ENCODE measurements at regions not wholly inside any gene's neighbourhood (a gene's known extent, or its start where the extent isn't known, plus 50 kb on each side); places are given as distances from the start of the nearest gene placed in this dataset.

- no peak for TF ChIP-seq CTCF (IDR thresholded peaks at IDR 0.05)
- Histone ChIP-seq H3K4me1 (no peaks in the 10 kb centered on the region), H3K9me3 (no peaks in the 10 kb centered on the region), H3K4me3 (no peak overlapping the region), H3K27ac (no peak overlapping the region), H3K36me3 (no peaks in the 10 kb centered on the region), H3K27me3 (ENCODE audit: low read depth) (peaks cover 10% of the 10 kb centered on the region)
- intact Hi-C loops (cut with DNase I) = no loop called here
- DNase-seq (no peak), ATAC-seq (no peak)
Measured at GRCh38 chr22:22130953-22131608, 113.5 kb upstream of the VPREB1 start.

GRCh38 chr22:22129387-22129786 lies 115.2 kb upstream of the VPREB1 start:
- H3K4me3 ChIP-seq = no peak overlapping the region
- peaks cover 12% of the 10 kb centered on the region for H3K27me3 ChIP-seq (ENCODE audit: low read depth)
- no peaks in the 10 kb centered on the region for H3K36me3 ChIP-seq
- no peak for TF ChIP-seq CTCF (IDR thresholded peaks at IDR 0.05)
- intact Hi-C loops (cut with DNase I) = no loop called here
- ATAC-seq (no peak), DNase-seq (no peak)
- H3K4me1 ChIP-seq = no peaks in the 10 kb centered on the region
- no peaks in the 10 kb centered on the region for H3K9me3 ChIP-seq
- H3K27ac ChIP-seq = no peak overlapping the region

- no peak for TF ChIP-seq CTCF (IDR thresholded peaks at IDR 0.05)
- Histone ChIP-seq H3K9me3 (no peaks in the 10 kb centered on the region), H3K27me3 (ENCODE audit: low read depth) (peaks cover 12% of the 10 kb centered on the region), H3K36me3 (no peaks in the 10 kb centered on the region), H3K4me3 (no peak overlapping the region), H3K27ac (no peak overlapping the region), H3K4me1 (no peaks in the 10 kb centered on the region)
- intact Hi-C loops (cut with DNase I) = no loop called here
- DNase-seq (no peak), ATAC-seq (no peak)
Measured at GRCh38 chr22:22128440-22128839, 116.1 kb upstream of the VPREB1 start.

GRCh38 chr22:22127100-22127499 lies 117.5 kb upstream of the VPREB1 start:
- ATAC-seq (no peak), DNase-seq (no peak)
- Histone ChIP-seq H3K9me3 (no peaks in the 10 kb centered on the region), H3K27me3 (ENCODE audit: low read depth) (peaks cover 12% of the 10 kb centered on the region), H3K27ac (no peak overlapping the region), H3K4me1 (no peaks in the 10 kb centered on the region), H3K36me3 (no peaks in the 10 kb centered on the region), H3K4me3 (no peak overlapping the region)
- TF ChIP-seq CTCF (IDR thresholded peaks at IDR 0.05) = no peak
- intact Hi-C loops (cut with DNase I) = no loop called here

GRCh38 chr22:22125579-22126468 lies 118.8 kb upstream of the VPREB1 start:
- Histone ChIP-seq H3K27ac (no peak overlapping the region), H3K27me3 (ENCODE audit: low read depth) (peaks cover 12% of the 10 kb centered on the region), H3K36me3 (no peaks in the 10 kb centered on the region), H3K4me1 (no peaks in the 10 kb centered on the region), H3K9me3 (no peaks in the 10 kb centered on the region), H3K4me3 (no peak overlapping the region)
- ATAC-seq (peak in 1 of 2 donors; percentile 15), DNase-seq (no peak)
- no peak for TF ChIP-seq CTCF (IDR thresholded peaks at IDR 0.05)
- intact Hi-C loops (cut with DNase I) = no loop called here
